ENCODE measurements at regions not wholly inside any gene's neighbourhood (a gene's known extent, or its start where the extent isn't known, plus 50 kb on each side); places are given as distances from the start of the nearest gene placed in this dataset.

DNA sequence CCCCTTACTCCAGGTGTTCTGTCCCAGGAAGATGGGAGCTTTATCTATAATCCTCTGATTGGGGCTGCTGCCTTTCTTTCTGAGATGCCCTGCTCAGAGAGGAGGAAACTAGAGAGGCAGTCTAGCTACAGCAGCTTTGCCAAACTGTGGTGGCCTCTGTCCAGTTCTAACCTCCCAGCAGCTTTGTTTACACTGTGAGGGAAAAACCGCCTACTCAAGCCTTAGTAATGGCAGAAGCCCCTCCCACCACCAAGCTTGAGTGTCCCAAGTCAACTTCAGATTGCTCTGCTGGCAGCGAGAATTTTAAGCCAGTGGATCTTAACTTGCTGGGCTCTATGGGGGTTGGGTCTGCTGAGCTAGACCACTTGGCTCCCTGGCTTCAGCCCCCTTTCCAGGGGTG, 394.9 kb upstream of the PABPC5 start:
- no peak overlapping the region for H3K4me2 ChIP-seq (ENCODE audit: insufficient read depth in 1 of 2, low read depth in 2 of 2, low read length in 2 of 2)
- H3K4me1 ChIP-seq (replicated peaks in 1 of 4; ENCODE audit: control insufficient read depth in 3 of 4, insufficient read depth in 4 of 4, low read length in 3 of 4), result no peaks in the 10 kb centered on the region
- H3K79me2 ChIP-seq (ENCODE audit: control insufficient read depth in 1 of 2, insufficient read depth in 2 of 2, low read length in 2 of 2), result no peaks in the 10 kb centered on the region
- FAIRE-seq (no peak), DNase-seq (ENCODE audit: low read depth in 1 of 2, low spot score in 2 of 2) (no peak)
- H2BK12ac ChIP-seq (ENCODE audit: low read depth, low read length), result no peak overlapping the region
- H3K4me3 ChIP-seq (ENCODE audit: extremely low read depth in 1 of 4, insufficient read depth in 2 of 4, low read depth in 3 of 4, low read length in 4 of 4), result no peak overlapping the region
- no peak overlapping the region for H2AK5ac ChIP-seq (ENCODE audit: low read depth, low read length)
- H3K23ac ChIP-seq (ENCODE audit: insufficient read length), result no peak overlapping the region
- H3K23me2 ChIP-seq (ENCODE audit: low read depth, low read length), result no peaks in the 10 kb centered on the region
- H2BK120ac ChIP-seq (replicated peaks; ENCODE audit: low read depth, low read length), result no peak overlapping the region
- no peak overlapping the region for H3K14ac ChIP-seq (ENCODE audit: insufficient read length)
- POLR2A ChIA-PET (ENCODE audit: partially characterized antibody), result no interaction called here
- 100% methylated on average over 1 of the region's 2 CpGs; no CpG with 5 or more reads in 1 of the 2 experiments for WGBS, 2 experiments (ENCODE audit: extremely low coverage in 1 of 2, insufficient coverage in 1 of 2, insufficient read length in 1 of 2, insufficient replicate concordance in 2 of 2, low coverage in 1 of 2, low lambda C conversion rate in 2 of 2, missing lambda C conversion rate in 1 of 2)
- H3K56ac ChIP-seq (replicated peaks; ENCODE audit: insufficient read length, low read depth, low read length), result no peak overlapping the region
- no peak overlapping the region for H4K5ac ChIP-seq (ENCODE audit: insufficient read length, low read depth, low read length)
- no peak overlapping the region for H2AFZ ChIP-seq (ENCODE audit: low read length)
- no peak overlapping the region for H3K4ac ChIP-seq (replicated peaks; ENCODE audit: insufficient read length, low read depth, low read length)
- H3K27ac ChIP-seq (ENCODE audit: low read depth, low read length), result no peak overlapping the region
- H2BK15ac ChIP-seq (ENCODE audit: low read length), result no peak overlapping the region
- no peak overlapping the region for H2BK5ac ChIP-seq (ENCODE audit: low read depth, low read length)
- H3K9ac ChIP-seq (replicated peaks in 1 of 4; ENCODE audit: extremely low read depth in 1 of 4, low read depth in 3 of 4, low read length in 3 of 4), result no peak overlapping the region
- H3K18ac ChIP-seq (ENCODE audit: extremely low read depth, low read length), result no peak overlapping the region
- H3K27me3 ChIP-seq (replicated peaks in 1 of 4; ENCODE audit: control insufficient read depth in 3 of 4, extremely low read depth in 1 of 4, insufficient read depth in 3 of 4, low read length in 3 of 4), result no peaks in the 10 kb centered on the region
- H4K20me1 ChIP-seq (replicated peaks in 1 of 2; ENCODE audit: control insufficient read depth in 1 of 2, insufficient read depth in 2 of 2, low read length in 2 of 2), result no peaks in the 10 kb centered on the region
- H4K91ac ChIP-seq (replicated peaks; ENCODE audit: insufficient read length, low read length), result no peak overlapping the region
- H4K8ac ChIP-seq (ENCODE audit: extremely low read depth, insufficient read depth, low read length), result no peak overlapping the region
- H3K79me1 ChIP-seq (ENCODE audit: low read depth, low read length), result no peaks in the 10 kb centered on the region
- no peaks in the 10 kb centered on the region for H3K9me3 ChIP-seq (ENCODE audit: insufficient read depth in 2 of 2, low read depth in 1 of 2, low read length in 1 of 2)
- CTCF ChIA-PET (ENCODE audit: partially characterized antibody), result no interaction called here
- TF ChIP-seq, protein P1, sequence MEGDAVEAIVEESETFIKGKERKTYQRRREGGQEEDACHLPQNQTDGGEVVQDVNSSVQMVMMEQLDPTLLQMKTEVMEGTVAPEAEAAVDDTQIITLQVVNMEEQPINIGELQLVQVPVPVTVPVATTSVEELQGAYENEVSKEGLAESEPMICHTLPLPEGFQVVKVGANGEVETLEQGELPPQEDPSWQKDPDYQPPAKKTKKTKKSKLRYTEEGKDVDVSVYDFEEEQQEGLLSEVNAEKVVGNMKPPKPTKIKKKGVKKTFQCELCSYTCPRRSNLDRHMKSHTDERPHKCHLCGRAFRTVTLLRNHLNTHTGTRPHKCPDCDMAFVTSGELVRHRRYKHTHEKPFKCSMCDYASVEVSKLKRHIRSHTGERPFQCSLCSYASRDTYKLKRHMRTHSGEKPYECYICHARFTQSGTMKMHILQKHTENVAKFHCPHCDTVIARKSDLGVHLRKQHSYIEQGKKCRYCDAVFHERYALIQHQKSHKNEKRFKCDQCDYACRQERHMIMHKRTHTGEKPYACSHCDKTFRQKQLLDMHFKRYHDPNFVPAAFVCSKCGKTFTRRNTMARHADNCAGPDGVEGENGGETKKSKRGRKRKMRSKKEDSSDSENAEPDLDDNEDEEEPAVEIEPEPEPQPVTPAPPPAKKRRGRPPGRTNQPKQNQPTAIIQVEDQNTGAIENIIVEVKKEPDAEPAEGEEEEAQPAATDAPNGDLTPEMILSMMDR (IDR thresholded peaks at IDR 0.05; ENCODE audit: control extremely low read depth in 1 of 3, insufficient read depth in 1 of 3, low read depth in 1 of 3, low read length in 3 of 3), result no peak
- TF ChIP-seq EGR1 (IDR thresholded peaks at IDR 0.05; ENCODE audit: borderline replicate concordance, low read depth, low read length) (no peak), NANOG (IDR thresholded peaks at IDR 0.05; ENCODE audit: insufficient read depth, low read depth, low read length, poor library complexity, severe bottlenecking) (no peak), KDM4A (IDR thresholded peaks at IDR 0.05; ENCODE audit: low read depth, low read length, severe bottlenecking) (no peak), CHD2 (IDR thresholded peaks at IDR 0.05; ENCODE audit: low read length) (no peak), SIX5 (IDR thresholded peaks at IDR 0.05; ENCODE audit: low read depth, low read length) (no peak), JUND (IDR thresholded peaks at IDR 0.05; ENCODE audit: low read length) (no peak), SAP30 (IDR thresholded peaks at IDR 0.05; ENCODE audit: insufficient read depth, insufficient replicate concordance, low read length) (no peak)
- no peak overlapping the region for H2BK20ac ChIP-seq (ENCODE audit: low read length)
- no peaks in the 10 kb centered on the region for H3K36me3 ChIP-seq (ENCODE audit: control insufficient read depth in 2 of 4, insufficient read depth in 4 of 4, low read length in 3 of 4)
